ENCODE measurements at regions not wholly inside any gene's neighbourhood (a gene's known extent, or its start where the extent isn't known, plus 50 kb on each side); places are given as distances from the start of the nearest gene placed in this dataset.
"Not testable (repeated sequence)": the region's sequence is repeated elsewhere in the genome, so short reads cannot be mapped to it uniquely, and the experiment has no call there.

DNA sequence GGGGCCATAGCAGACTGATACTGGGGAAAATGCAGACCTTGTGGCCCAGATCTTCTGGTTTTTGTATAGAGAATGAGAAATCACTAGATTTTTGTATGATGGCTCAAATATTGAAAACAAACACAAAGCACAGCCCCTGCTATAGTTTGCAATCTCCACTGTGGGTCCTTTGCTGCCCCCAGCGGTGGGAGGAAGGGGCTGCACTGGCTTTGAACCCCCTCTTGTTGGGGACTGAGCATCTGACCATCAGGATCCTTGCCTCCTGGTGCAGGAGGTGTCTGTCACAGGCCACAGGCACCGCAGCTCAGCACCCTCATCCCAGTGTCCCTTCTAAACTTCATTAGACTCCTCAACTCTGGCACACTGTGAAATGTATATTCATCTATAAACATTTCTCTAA lies 252.3 kb downstream of the BCL2L11 start:
- not testable (repeated sequence) for DNase-seq

DNA sequence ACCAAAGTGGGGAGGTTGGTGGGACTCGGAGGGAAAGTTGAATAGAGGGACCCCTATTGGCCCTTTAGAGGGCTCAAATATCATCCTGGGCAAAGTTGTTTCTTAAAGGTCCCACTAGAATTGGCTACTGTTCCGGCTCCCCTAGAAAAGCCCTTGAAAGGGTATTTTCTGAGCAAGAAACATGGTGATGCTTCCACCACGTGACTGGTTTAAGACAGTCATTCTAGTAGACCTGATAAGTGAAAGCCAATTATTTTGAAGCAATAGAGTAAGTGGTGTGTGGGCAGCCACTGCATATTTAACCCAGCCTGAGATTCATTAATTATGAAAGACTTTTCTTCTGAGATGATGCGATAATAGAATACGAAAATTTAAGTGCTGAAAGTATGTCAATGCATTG lies 253.3 kb downstream of the BCL2L11 start:
- DNase-seq, result not testable (repeated sequence)

DNA sequence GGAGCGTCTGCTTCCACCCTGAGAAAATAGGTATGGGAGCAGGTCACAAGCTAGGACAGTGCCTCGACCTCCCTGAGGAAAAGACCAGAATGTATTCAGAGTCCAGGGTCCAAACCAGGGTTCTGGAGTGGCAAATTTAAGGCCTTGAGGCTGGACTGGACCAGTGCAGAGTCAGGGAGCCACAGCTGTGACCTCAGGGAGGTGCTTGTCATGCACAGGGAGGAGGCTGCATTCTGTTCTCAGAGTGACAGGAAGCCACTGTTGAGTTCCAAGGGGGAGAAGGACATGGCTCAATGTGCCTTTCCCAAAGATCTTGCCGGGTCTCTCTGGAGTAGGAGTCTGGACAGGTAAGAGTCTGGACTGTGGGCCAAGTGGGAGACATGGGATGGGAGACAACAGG lies 254.0 kb downstream of the BCL2L11 start:
- not testable (repeated sequence) for DNase-seq

DNA sequence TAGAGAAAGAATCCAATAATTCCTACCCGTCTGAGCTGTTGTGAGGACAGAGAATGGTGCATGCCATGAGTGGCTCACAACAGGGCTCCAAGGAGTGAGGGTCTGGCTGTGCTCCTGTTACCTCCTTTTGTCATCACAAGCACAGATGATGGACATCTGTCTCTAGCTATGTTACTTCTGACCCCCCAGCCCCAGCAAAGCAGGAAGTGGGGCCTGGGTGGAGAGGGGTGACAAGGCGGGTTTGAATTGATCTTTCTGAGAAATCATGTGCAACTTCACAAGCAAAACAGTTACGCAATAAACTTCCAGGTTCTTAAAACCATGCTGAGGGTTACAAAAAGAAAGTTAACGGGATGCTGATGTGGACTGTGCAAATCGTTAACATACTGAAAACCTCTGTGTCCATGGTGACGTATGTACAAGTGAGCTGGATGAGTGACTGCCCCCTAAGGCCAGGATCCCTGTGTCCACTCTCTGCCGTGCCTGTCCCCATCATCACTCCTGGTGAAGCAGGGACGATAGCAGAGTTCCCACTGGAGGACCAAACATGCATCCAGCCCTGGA lies 254.7 kb downstream of the BCL2L11 start:
- DNase-seq, result not testable (repeated sequence)

DNA sequence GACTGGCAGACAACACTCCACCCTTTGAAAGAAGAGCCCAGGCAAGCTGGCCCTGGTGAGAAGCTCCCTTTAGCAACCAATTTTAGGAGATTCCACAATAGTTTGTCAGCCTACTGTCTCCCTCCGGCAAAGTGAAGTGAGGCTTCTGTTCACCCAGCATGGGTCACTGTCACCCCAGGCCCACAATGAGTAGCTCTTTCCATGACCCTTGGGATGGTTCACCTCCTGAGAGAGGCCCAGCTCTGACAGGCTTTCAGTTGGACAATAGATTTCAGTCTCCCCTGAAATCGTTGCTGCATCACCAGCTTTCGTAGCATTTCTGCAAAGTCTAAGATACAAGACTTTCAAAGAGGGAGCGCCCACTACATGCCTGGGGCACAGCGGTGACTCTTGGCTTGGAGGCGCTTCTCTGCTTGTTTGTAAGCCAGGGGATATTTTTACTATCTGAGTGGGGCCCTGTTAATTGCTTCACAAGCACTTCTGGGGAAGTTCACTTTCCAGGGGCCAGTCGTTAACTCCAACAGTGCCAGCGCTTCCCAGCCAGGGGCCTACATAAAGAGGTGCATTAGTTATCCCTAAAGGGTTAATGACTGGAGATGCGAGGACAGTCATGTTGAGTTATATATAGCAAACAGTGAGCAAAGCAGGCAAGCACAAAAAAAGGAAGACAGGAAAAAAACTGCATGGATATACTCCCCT lies 255.7 kb downstream of the BCL2L11 start:
- DNase-seq, result not testable (repeated sequence)

DNA sequence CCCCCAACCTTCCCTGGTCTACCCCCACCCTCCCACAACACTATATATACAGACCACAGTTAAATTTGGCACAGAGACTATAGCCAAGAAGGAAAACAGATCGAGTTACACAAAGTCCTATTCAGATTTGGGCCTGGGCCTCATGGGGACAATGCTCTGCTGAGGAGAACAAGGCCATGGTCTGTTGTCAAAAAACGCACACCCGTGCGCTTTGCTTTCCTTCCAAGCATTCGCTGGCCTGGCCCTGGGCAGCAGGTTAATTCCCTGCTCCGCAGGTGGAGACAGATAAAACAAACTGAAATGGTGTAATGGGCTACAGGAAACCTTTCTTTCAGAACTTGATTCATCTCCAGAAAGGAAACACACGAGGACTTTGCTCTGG lies 256.2 kb downstream of the BCL2L11 start:
- DNase-seq, result not testable (repeated sequence)

DNA sequence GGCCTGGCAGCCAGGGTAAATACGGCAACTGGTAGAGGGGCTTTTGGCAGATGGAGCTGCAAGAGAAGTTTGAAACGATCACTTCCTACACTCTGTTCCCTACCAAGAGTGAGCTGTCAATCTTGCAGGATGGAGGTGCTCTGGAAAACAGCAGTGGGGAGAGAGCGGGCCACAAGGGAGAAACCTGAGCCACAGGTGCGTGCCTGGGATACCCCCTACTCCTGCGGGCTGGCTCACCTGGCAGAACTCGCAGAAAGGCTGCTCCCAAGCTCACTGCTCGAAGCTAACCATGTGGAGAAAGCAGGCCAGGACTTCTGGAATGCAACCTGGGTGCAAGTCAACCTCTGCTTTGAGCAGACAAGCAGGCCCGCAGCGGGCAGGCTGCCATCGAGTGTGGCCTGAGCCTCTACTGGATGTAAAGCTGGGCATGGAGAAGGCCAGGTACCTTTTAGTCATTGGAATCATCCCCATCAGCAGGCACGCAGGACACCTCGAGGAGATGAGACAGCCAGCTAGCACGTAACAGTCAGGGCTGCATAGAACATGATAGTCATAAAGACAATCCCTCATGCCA lies 256.8 kb downstream of the BCL2L11 start:
- DNase-seq, result not testable (repeated sequence)

DNA sequence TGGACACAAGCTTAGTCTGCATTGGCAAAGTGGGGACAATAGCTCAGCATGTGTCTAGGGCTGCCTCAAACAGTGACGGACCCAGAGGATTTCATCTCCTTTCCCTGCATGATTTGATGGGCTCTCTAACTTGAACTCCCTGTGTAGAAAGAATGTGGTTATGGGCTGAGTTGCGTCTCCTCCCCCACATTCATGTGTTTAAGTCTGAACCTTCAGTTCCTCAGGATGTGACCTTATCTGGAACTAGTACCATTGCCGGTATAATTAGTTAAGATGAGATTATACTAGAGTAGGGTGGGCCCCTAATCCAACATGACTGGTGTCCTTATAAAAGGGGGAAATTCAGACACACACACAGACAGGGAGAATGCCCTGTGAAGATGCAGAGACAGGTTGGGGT lies 257.6 kb downstream of the BCL2L11 start:
- not testable (repeated sequence) for DNase-seq

DNA sequence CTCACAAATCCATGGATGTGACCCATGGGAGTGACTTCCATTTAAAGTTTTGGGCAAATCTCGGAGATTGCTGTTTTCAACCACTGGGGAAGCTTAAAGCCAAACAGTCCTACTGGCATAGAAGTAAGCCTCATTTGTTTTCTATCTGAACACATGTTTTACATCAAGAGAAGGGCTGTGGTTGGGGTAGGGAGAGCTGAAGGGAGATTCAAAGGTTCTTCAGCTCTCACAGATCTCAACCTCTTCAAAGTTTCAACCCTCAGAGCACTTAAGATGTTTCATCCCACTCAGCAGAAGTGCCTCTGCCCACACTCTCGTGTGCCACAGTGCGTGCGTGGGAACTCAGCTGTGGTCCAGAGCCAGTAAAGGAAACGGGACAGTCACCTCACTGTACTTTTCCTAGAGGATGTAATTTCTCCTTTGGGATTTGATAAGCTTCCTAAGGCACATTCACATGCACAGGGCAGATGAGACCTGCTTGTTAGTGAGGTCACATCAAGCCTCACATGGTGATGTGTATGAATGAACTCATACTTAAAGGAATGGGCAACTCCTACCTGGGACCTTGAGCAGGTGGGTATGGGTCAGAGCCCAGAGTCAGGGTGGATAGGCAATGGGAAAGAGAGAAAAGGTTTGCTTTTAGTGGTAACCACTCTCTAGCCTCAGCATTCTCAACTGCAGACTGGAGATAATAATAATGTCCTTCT lies 260.2 kb downstream of the BCL2L11 start:
- DNase-seq, result not testable (repeated sequence)

DNA sequence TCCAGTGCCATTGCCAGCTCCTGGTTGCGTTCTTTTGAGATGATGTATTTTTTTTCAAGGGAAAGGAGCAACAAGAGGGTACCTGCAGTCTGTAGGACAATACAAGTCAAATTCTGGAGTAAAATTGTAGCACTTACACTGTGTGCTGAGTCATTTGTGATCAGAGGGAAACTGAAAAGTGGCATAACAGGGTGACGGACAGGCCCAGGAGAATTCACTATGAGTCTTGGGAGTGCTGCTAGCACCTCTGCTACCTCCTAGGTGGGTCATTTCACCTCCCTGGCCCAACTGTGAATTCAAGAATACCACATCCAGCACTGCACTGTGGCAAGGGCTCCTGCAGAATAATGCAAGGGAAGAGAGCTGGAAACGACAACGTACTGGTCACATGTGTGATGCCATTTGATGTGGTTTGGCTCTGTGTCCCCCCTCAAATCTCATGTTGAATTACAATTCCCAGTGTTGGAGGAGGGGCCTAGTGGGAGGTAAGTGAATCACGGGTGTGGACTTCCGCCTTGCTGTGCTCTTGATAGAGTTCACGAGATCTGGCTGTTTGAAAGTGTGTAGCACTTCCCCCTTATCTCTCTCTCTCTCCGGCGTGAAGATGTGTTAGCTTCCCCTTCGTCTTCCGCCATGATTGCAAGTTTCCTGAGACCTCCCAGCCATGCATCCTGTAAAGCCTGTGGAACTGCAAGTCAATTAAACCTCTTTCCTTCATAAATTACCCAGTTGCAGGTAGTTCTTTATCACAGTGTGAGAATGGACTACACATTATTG lies 261.0 kb downstream of the BCL2L11 start:
- not testable (repeated sequence) for DNase-seq

DNA sequence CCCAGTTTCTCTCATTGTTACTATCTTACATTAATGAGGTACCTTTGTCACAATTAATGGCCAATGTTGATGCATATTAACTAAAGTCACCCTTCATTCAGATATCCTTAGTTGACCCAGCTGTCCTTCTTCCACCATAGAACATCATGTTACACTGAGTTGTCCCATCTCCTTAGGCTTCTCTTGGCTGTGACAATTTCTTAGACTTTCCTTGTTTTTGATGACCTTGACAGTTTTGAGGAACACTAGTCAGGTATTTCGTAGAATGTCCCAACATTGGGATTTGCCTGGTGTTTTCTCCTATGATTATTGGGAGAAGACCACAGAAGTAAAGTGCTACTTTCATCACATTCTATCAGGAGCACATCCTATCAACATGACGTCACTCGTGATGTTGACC lies 261.8 kb downstream of the BCL2L11 start:
- not testable (repeated sequence) for DNase-seq

DNA sequence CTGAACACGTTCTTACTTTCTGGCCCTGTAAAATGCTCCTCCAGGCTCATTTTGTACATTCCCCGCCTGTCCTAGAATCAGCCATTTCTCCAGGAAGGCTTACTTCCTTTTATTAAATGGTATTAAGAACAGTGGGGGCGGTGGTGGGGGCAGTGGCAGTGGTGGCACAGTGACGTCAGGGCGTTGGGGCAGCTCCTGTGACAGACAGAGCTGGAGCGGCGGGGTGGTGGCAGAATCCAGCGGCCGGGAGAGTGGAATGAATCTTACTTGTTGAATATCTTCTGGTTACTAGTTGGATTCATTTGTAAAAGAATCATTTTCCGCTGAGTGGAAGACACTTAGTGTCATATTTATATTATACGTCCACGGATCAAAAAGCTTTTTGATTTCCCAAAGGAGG lies 262.6 kb downstream of the BCL2L11 start:
- not testable (repeated sequence) for DNase-seq

DNA sequence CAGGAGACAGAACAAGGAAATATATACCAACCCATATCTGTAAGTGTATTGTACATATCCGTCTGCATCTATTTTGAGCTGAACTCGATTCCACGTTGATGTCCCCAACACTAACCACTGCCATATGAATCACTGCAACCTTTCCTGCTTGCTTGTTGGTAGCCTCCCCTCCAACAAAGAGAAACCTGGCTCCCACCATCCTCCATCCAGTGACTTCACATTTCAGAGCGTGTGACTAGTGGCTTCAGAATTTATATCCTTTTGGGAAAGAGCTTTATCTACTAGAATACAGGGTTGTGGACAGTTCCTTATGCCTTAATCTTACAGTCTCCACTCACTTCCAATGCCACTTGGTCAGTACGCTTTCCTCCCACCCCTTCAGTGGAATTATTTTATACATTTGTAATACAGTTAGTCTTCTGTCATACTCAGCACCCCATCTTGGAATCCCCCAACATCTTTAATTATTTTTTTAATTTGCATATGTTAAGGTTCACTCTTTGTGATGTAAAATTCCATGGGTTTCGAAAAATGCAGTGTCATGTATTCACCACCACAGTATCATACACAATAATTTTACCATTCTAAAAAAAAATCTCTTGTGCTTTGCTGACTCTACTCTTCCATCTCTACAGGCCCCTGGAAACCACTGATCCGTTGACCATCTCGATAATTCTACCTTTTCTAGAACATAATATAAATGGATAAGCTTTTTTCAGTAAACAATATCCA lies 264.7 kb downstream of the BCL2L11 start:
- peak; percentile 45 for DNase-seq

DNA sequence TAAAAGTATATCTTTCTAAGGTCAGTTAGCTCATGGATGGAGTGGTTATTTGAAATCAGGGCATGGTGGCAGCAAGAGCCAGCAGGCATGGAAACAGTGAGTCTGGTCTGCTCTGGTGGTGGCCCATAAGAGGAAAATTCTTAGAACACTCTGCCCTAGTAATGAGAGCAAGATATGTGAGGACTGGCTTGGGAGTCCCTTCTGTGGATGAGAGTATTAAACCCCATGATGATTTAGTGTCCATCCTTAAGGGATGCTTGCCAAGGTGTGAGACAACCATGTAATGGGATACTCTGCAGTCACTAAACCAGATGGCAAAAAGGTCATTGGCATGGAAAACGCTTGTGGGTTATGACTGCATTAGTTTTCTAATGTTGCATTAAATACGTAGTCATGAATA lies 269.9 kb downstream of the BCL2L11 start:
- DNase-seq, result not testable (repeated sequence)

DNA sequence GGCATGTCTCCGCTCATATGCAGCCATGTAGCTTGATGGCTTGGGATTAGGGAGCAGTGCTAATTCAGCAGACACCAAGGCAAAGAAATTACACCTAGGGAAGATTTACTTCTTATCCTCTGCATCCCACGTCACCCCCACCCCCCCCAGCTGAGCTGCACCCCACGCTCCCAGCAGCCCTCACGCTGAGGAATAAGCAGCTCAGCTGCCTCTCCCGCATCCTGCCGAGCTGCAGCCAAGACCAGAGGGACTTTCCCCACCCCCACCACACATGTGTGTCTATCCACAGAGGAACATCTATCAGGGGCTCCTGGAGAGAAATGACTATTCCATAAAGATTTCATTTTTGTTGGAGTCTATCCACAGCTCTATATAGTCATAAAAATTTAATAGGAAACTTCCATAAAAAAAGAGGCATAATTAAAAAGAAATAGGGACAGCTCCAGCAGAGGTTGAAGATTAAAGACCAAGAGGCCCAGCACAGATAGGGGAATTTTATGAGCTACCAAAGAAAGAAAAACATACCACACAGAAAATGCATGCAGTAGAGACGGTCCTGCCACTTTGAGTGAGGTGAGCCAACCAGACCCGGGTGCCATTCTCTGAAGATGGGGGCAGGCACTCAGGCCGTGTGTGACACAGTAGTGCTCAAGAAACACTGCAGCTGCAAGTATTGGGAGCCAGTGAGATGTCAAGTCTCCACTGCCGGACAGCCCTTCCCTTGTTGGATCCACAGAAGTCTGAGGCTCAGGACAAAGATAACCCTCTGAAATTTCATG lies 274.8 kb downstream of the BCL2L11 start:
- DNase-seq, result peak; percentile 59

DNA sequence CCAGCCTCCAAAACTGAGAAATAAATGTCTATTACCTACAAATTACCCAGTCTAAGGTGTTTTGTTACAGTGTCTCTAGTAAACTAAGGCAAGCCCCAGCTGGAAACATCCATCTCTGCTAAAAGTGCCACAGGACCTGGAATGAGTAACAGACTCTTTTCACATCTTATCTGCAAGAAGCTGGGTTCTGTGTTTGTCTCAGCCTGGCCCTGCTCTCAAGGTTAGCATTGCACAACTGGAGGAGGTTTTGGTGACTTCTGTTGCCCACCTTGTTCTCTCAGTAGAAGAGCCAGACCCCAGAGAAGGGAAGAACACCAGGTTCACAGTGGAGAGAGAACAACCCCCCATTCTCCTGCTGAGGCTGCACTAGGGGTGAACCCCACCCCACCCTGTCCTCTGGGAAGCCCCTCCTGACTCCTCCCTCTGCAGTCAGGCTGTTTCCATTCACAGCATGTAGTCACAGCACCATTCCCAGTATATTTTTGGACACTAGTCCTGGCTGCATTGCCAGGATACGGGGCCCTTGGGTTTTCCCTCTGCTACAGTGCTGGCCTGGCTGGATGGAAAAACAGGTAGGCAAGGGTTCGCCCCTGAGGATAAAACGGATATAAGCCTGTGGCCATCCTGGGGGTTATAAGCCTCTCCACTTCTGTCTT lies 280.0 kb downstream of the BCL2L11 start:
- not testable (repeated sequence) for DNase-seq

DNA sequence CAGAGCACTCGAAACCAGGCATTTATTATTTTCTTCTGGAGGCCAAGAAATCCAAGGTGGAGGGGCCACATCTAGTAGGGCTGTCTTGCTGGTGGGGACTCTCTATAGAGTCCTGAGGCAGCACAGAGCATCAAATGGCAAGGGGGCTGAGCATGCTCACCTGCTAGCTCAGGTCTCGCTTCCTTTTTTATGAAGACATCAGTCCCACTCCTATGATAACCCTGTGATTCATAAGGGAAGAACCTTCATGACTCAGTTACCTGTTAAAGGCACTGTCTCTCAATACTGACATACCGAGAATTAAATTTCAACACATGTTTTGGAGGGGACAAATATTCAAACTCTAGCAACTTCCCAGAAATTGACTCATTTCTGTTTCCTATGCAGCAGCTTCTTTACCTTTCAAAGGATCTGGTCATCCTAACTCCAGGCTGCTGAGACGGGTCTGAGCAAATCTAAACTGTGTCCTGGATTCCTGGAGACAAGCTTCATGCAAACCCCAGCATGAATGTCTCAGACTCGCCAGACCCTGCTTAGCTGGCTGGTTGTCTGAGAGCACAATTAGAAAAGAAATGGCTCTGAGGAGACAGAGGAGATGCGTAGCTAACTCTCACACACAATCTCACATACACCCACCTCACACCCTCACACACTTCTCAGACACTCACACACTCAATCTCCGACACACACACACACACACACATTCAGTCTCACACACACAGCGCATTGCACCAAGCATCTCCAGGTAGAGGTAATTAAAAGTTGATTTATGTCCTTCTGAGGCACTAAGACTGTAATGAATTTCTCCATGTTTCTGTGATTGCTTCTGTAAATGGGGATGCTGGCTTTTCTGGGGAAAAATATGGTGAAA lies 280.8 kb downstream of the BCL2L11 start:
- DNase-seq, result not testable (repeated sequence)

DNA sequence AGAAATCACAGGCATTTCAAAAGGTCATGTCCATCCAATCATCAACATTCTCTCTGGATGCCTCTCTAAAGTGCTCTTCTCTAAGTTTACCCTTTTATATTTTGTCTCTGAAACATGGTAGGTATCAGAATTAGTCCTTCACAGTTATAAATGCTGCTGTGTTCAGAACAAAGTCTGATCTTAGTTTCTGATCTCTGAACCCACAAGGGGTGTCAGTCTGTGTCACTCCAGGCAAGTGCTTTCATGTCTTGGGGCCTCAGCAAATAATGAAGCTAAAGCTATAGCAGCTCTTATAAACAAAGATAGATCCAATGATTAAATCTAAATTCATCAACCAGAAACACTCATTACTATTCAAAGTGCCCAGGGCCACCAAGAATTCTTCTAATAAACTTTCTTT lies 281.7 kb downstream of the BCL2L11 start:
- not testable (repeated sequence) for DNase-seq

DNA sequence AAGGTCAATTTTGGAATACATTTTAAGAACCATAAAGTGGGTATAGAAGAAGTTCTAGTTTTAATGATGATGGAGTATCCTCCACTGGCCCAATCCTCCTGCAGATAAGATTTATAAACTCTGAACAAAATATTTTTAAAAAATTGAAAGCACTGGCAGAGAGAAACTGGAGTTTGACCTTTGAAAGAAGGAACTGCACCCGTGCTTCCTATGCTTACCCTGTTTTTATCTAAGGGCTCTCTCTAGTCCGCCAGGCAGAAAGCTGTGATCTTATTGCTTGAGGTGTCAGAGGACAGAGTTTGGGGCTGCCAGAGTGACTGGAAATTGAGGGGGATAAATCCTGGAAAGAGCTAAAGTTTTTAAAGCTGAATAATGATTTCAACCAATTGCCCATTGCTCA lies 282.6 kb downstream of the BCL2L11 start:
- not testable (repeated sequence) for DNase-seq

DNA sequence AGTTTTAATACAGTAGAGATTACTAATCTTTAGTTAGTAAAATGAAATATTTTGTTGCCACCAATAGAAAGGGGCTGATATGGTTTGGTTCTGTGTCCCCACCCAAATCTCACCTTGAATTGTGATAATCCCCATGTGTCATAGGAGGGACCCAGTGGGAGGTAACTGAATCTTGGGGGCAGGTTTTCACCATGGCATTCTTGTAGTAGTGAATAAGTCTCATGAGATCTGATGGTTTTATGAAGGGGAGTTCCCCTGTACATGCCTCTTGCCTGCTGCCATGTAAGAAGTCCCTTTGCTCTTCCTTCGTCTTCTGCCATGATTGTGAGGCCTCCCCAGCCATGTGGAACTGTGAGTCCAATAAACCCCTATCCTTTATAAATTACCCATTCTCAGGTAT lies 285.9 kb downstream of the BCL2L11 start:
- DNase-seq, result not testable (repeated sequence)

Data from fibroblast of skin of right quadriceps (primary cell).